IMR-90 (cell line): ENCODE measurements at regions not wholly inside any gene's neighbourhood (a gene's known extent, or its start where the extent isn't known, plus 50 kb on each side); places are given as distances from the start of the nearest gene placed in this dataset.

Experiments
- ATAC-seq: fragments of 200-7000 bp; cut with Tn5 transposase; 2 replicates; pipeline ENCODE4 v1.9.1; 2020; ENCODE audit warnings: low read depth, mild to moderate bottlenecking, moderate library complexity
- BruUV-seq: library from RNA; stranded (reverse); fragments of 400-500 nt; replicated peaks from 2 replicates; lab custom pipeline; 2021; lab: Mats Ljungman, UMichigan
- CTCF ChIA-PET: fragments of 300-600 bp; formaldehyde crosslinking; extraction: SDS; loops from one replicate; lab custom pipeline; 2021; ENCODE audit warnings: antibody characterized with exemption; lab: Yijun Ruan, JAX
- POLR2A ChIA-PET: fragments of 300-600 bp; sonication (Branson Sonifier 250); formaldehyde crosslinking; loops from one replicate; lab custom pipeline; 2022; ENCODE audit warnings: antibody characterized with exemption; ENCODE audit not compliant: unreplicated experiment; lab: Charles Lee
- DNase-seq: peaks from one replicate; pipeline ENCODE4 v3.0.0; 2013
- H2AFZ ChIP-seq: replicated peaks from 2 replicates; pipeline ENCODE3; 2013; ENCODE audit warnings: low read length, mild to moderate bottlenecking; ENCODE audit not compliant: poor library complexity
- H2AK5ac ChIP-seq: 2 replicates; pipeline ENCODE4 v1.6.1; 2013; ENCODE audit warnings: low read depth, low read length, inconsistent platforms
- H2AK9ac ChIP-seq: replicated peaks from 2 replicates; pipeline ENCODE3; 2013; ENCODE audit warnings: mild to moderate bottlenecking, low read depth, low read length, moderate library complexity; ENCODE audit not compliant: poor library complexity
- H2BK120ac ChIP-seq: 2 replicates; pipeline ENCODE4 v1.6.1; 2013; ENCODE audit warnings: low read depth, low read length, inconsistent platforms
- H2BK15ac ChIP-seq: 3 replicates; pipeline ENCODE4 v1.6.1; 2013; ENCODE audit warnings: low read depth, low read length, inconsistent platforms
- H2BK20ac ChIP-seq: 2 replicates; pipeline ENCODE4 v1.6.1; 2013; ENCODE audit warnings: low read depth, mild to moderate bottlenecking, inconsistent platforms, low read length, moderate library complexity
- H2BK5ac ChIP-seq: 2 replicates; pipeline ENCODE4 v1.6.1; 2013; ENCODE audit warnings: mild to moderate bottlenecking, low read depth, low read length, inconsistent platforms; ENCODE audit not compliant: poor library complexity, severe bottlenecking
- H3K14ac ChIP-seq: replicated peaks from 2 replicates; pipeline ENCODE4 v1.6.1; 2013; ENCODE audit warnings: low read depth, low read length, inconsistent platforms
- H3K18ac ChIP-seq: 2 replicates; pipeline ENCODE4 v1.6.1; 2013; ENCODE audit warnings: low read depth, low read length, control low read depth
- H3K23ac ChIP-seq: 2 replicates; pipeline ENCODE4 v1.6.1; 2013; ENCODE audit warnings: low read depth, low read length, inconsistent platforms
- H3K27ac ChIP-seq: 2 replicates; pipeline ENCODE4 v1.5.1; 2013; ENCODE audit warnings: mild to moderate bottlenecking, control low read depth, low read length; ENCODE audit not compliant: insufficient read depth
- H3K27me3 ChIP-seq: 2 replicates; pipeline ENCODE4 v1.6.1; 2013; ENCODE audit warnings: low read length; ENCODE audit not compliant: control insufficient read depth, insufficient read depth
- H3K36me3 ChIP-seq: 2 replicates; pipeline ENCODE4 v1.6.1; 2013; ENCODE audit warnings: low read length, mixed read lengths; ENCODE audit not compliant: control insufficient read depth, insufficient read depth
- H3K4ac ChIP-seq: 2 replicates; pipeline ENCODE4 v1.6.1; 2013; ENCODE audit warnings: low read depth, low read length, inconsistent platforms
- H3K4me1 ChIP-seq: 2 replicates; pipeline ENCODE4 v1.6.1; 2013; ENCODE audit warnings: low read length, mixed read lengths; ENCODE audit not compliant: control insufficient read depth, insufficient read depth
- H3K4me2 ChIP-seq: 2 replicates; pipeline ENCODE4 v1.6.1; 2013; ENCODE audit warnings: low read depth, mild to moderate bottlenecking, control low read depth, low read length, moderate library complexity
- H3K4me3 ChIP-seq: 2 replicates; pipeline ENCODE4 v1.5.1; 2013; ENCODE audit warnings: low read depth, mild to moderate bottlenecking, control low read depth, low read length, moderate library complexity; ENCODE audit not compliant: insufficient read depth
- H3K56ac ChIP-seq: 2 replicates; pipeline ENCODE4 v1.6.1; 2013; ENCODE audit warnings: low read length, inconsistent platforms; ENCODE audit not compliant: insufficient read depth; ENCODE audit errors: extremely low read depth
- H3K79me1 ChIP-seq, 2 experiments: 2 replicates each; pipeline ENCODE4 v1.6.1; 2013; ENCODE audit warnings: low read length in 2 of 2, inconsistent platforms in 1 of 2, low read depth in 1 of 2
- H3K9ac ChIP-seq: 2 replicates; pipeline ENCODE4 v1.6.1; 2013; ENCODE audit warnings: low read depth, low read length, control low read depth
- H3K9me1 ChIP-seq: 2 replicates; pipeline ENCODE4 v1.6.1; 2013; ENCODE audit warnings: low read length, inconsistent platforms; ENCODE audit not compliant: insufficient read depth
- H3K9me3 ChIP-seq: 2 replicates; pipeline ENCODE4 v1.6.1; 2013; ENCODE audit warnings: low read length; ENCODE audit not compliant: control insufficient read depth, insufficient read depth
- H4K20me1 ChIP-seq: 2 replicates; pipeline ENCODE4 v1.6.1; 2013; ENCODE audit warnings: low read length, inconsistent platforms; ENCODE audit not compliant: insufficient read depth
- H4K5ac ChIP-seq: 2 replicates; pipeline ENCODE4 v1.6.1; 2013; ENCODE audit warnings: mild to moderate bottlenecking, low read depth, low read length, control low read depth
- H4K8ac ChIP-seq, 2 experiments: 2 replicates each; pipeline ENCODE4 v1.6.1; 2013; ENCODE audit warnings: low read depth in 2 of 2, low read length in 2 of 2, control low read depth in 1 of 2, inconsistent platforms in 1 of 2
- H4K91ac ChIP-seq: 2 replicates; pipeline ENCODE4 v1.6.1; 2013; ENCODE audit warnings: low read depth, low read length, inconsistent platforms; ENCODE audit not compliant: insufficient read depth
- FOS ChIP-seq: fragments of 150-350 bp; IDR thresholded peaks from 2 replicates; pipeline ENCODE4 v1.6.1; 2016; ENCODE audit warnings: low read depth, low read length
- NFE2L2 ChIP-seq: fragments of 150-350 bp; IDR thresholded peaks from 2 replicates; pipeline ENCODE4 v1.6.1; 2016; ENCODE audit warnings: low read depth, mild to moderate bottlenecking, low read length
- dilution Hi-C: fragments of 300-500 bp; cut with HindIII; formaldehyde crosslinking; loops from one replicate; pipeline ENCODE4 v1.14.3; 2018; ENCODE audit warnings: low sequenced_read_pairs; ENCODE audit not compliant: unreplicated experiment
- in situ Hi-C: fragments of 300-500 bp; cut with MboI; formaldehyde crosslinking; loops from 3 replicates; pipeline ENCODE4 v1.14.3; 2019; ENCODE audit warnings: low sequenced_read_pairs, inconsistent platforms, mixed read lengths
- intact Hi-C: fragments of 100-400 bp; cut with micrococcal nuclease; formaldehyde crosslinking; loops from 2 replicates; pipeline ENCODE4 v1.10.0; 2022

GRCh38 chr2:76307495-76307894 lies 596.8 kb upstream of the GCFC2 start:
- Histone ChIP-seq H4K8ac (no peak overlapping the region), H3K4me2 (no peak overlapping the region), H2BK15ac (no peak overlapping the region), H3K27me3 (no peaks in the 10 kb centered on the region), H3K9ac (no peak overlapping the region), H2BK120ac (no peak overlapping the region), H2AK5ac (no peak overlapping the region), H4K91ac (no peak overlapping the region), H3K9me3 (no peaks in the 10 kb centered on the region), H3K23ac (no peak overlapping the region), H2BK5ac (no peak overlapping the region), H3K79me1 (no peaks in the 10 kb centered on the region), H3K36me3 (no peaks in the 10 kb centered on the region), H3K27ac (no peak overlapping the region), H3K56ac (no peak overlapping the region), H3K4ac (no peak overlapping the region), H3K14ac (no peak overlapping the region), H3K4me1 (no peaks in the 10 kb centered on the region), H2BK20ac (no peak overlapping the region), H3K18ac (no peak overlapping the region), H3K9me1 (no peaks in the 10 kb centered on the region), H2AFZ (no peak overlapping the region), H4K5ac (no peak overlapping the region), H3K4me3 (no peak overlapping the region), H2AK9ac (no peak overlapping the region), H4K20me1 (no peaks in the 10 kb centered on the region)
- CTCF ChIA-PET = no interaction called here
- intact Hi-C loops (no loop called here), in situ Hi-C loops (no loop called here), dilution Hi-C loops (no loop called here)
- no TSS peak for BruUV-seq
- TF ChIP-seq FOS = no peak
- TF ChIP-seq NFE2L2 = no peak
- no peak for ATAC-seq
- POLR2A ChIA-PET = no interaction called here
- no peak for DNase-seq
